HG02884 (cell line): ENCODE measurements at regions not wholly inside any gene's neighbourhood (a gene's known extent, or its start where the extent isn't known, plus 50 kb on each side); places are given as distances from the start of the nearest gene placed in this dataset.
"Not testable (repeated sequence)": the region's sequence is repeated elsewhere in the genome, so short reads cannot be mapped to it uniquely, and the experiment has no call there.

Experiments
- ATAC-seq: cut with Tn5 transposase; IDR thresholded peaks from one replicate; pipeline ENCODE4 v1.9.1; 2021; ENCODE audit warnings: mild to moderate bottlenecking, moderate library complexity; ENCODE audit not compliant: unreplicated experiment

GRCh38 chr4:84032372-84032771, 466.7 kb downstream of the NKX6-1 start:
- ATAC-seq = peak; percentile 84

- peak; percentile 45 for ATAC-seq
Observed at GRCh38 chr4:84031401-84031800, 467.7 kb downstream of the NKX6-1 start.

DNA sequence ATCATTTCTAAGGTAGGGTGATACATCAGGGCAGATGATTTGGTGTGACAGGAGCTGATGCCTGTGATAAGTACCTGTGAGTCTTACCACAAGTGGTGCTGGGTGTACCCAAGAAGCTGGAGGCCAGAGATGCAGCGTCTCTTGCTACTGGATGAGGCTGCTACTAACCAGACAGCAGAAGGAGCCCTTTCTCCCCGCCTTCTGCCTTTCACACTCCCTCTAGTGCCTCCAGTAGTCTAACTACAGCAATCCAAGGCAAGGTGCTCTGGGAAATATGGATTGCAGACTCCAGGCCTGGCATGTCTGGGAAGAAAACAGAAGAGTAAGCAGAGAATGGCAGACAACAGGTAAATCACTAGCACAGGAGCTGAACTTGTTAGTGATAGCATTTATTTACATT, 470.8 kb downstream of the NKX6-1 start:
- no peak for ATAC-seq

DNA sequence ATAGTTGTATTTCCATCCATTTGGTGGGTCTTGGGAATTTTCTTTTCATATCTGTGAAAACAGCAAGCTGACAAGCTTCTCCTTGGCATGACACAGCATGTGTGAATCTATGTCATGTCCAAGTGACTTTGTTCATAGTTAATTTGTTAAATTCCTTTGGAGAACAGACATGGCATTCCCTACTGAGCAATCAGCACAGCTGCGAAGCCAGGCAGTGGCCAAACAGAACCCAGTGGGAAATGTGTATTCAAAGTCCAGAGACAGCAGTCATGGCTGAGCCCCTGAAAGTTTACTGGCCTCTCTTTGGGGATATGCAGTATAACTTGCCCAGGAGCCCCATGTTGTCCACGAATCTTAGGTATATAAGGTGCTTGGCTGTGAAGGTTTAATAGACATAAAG, 474.7 kb downstream of the NKX6-1 start:
- ATAC-seq = no peak

DNA sequence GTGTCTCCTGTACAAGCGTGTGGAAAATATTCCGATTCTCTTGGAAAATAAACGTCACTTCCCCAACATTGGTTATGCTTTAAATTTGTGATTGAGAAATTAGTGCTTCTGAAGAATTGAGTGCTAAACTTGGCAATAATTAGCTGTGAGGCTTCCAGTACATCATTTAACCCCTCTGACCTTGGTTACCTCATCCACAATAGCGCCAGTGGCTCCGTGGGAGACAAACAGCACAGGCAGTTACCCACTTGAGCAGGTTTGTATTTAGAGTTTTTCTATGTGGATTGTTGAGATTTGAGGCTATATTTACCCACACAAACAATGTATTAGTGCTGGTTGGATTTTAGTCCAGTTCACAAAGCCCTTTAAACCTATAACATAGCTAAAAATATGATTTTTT, 476.5 kb downstream of the NKX6-1 start:
- no peak for ATAC-seq

- no peak for ATAC-seq
Observed at GRCh38 chr4:84019626-84020025, 479.5 kb downstream of the NKX6-1 start.

- no peak for ATAC-seq
Observed at GRCh38 chr4:84003046-84003445, 467.1 kb downstream of the GPAT3 start.

- ATAC-seq = no peak
Observed at GRCh38 chr4:84001876-84002569, 466.1 kb downstream of the GPAT3 start.

- no peak for ATAC-seq
Observed at GRCh38 chr4:83996254-83996653, 460.3 kb downstream of the GPAT3 start.

- no peak for ATAC-seq
Observed at GRCh38 chr4:83993774-83994173, 457.9 kb downstream of the GPAT3 start.

DNA sequence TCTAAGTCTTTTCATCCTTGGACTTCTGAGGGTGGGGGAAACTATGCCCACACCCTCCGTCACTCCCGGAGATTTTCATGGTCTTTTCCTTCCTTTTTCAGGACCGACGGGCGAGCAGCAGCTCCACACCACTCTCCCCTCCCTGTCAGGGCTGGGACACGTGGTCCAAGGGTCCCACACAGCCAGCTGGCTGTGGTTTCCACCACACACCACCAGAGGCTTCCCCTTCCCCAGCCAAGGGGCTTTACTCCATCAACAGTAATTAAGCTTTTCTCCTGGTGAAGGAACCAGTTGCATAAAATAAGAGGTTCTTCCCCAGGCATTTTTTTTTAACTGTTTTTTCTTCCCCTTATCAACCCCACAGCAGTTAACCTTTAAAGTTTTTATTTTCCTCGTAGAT, 453.9 kb downstream of the GPAT3 start:
- no peak for ATAC-seq

DNA sequence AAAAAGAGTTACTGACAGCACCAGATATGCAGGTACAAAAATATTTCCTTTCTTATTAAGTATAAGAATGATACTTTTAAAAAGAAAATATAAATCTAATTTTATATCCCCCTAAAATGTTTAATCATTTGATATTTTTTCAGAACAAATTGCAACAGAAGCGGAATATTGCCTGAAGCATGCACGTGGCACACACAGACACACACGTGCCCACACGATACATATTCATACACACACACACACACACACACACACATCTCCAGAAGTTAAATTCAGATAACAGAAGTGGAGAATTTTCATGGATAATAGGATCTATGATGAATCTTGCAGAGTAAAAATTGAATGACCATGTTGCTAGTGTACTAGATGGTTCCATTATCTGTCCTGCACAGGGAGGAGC, 445.2 kb downstream of the GPAT3 start:
- no peak for ATAC-seq

DNA sequence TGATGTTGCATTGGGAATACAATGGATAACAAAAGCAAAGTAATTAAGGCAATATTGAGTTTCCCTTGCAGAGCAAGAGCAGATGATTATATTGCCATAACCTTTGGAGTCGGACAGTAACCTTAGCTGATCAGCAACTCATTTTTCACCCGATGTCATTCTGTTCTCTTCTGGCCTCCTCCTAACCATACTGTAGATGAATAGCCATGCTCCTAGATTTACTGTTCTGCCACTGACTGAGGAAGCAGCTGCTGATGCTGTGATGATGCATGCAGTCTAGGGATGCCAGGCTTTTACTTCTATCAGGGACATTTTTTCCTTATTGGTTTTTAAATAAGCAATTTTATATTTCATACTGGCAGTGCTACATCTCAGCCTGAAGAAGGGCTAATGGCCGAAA, 443.9 kb downstream of the GPAT3 start:
- ATAC-seq = no peak

DNA sequence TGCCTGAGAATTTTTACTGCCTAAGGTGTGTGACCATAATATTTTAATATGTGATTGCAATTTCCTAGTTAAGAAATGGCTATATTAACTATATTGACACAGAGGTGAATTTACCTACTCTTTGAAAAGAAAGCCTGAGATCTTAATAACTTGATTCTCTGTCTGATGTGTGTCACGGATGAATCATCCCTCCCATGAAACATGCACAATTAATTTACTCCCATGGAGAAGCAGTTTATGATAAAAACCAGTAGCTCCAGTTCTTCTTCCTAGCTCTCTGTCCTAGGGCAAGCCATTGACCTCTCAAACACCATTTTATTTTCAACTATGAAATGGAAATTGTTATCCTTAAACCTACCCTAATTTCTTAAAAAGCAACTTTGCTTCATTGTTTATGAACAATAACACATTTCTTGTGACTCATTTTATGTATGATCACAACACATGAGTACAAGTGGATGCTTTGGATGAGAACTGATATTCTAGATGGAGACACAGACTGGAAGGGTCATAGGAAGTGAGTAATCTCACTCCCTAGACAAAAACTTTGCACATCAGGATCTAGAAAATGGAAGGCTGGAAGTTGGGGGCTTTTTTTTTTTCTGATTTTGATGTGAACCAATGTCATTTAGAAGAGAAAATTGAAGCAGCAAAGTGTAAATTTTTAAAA, 438.3 kb downstream of the GPAT3 start:
- ATAC-seq = no peak

- no peak for ATAC-seq
Observed at GRCh38 chr4:83964996-83965541, 429.2 kb downstream of the GPAT3 start.

- ATAC-seq = no peak
Observed at GRCh38 chr4:83962492-83962891, 426.6 kb downstream of the GPAT3 start.

GRCh38 chr4:83961575-83961974, 425.7 kb downstream of the GPAT3 start:
- no peak for ATAC-seq

- no peak for ATAC-seq
Observed at GRCh38 chr4:83959160-83959559, 423.3 kb downstream of the GPAT3 start.

- ATAC-seq = no peak
Observed at GRCh38 chr4:83947830-83948193, 411.9 kb downstream of the GPAT3 start.

DNA sequence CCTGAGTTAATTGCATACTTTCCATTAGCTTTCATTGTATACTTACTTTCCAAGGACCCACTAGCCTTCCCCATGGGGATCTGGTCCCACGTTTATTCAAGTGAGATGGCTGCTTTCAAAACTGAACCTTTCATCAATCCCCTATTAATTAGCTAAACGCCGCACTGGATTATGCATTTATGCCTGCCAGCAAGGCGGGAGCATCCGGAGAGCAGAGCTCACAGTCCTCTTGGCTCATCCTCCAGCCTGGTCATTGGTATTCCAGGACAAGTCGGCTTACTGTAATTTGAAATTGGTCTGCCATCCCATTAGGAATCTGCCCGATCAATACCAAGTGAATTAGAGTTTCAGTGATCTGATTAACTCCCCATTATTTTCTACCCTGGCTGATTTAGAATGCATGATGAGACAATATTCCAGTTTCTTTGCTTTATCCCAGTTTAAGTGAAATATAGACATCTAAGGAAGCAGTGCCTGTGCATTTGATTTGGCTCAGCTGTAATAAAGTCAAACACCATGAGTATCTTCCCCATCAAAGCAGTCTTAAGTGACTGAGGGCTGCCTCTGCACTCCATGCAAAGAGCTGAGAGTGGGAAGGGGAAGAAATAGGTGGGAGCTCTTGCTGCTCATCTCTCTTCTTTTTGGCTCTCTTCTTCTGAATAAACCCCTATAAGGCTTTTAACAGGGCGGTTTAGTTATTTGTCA, 411.4 kb downstream of the GPAT3 start:
- ATAC-seq = no peak

GRCh38 chr4:83943691-83944090, 407.8 kb downstream of the GPAT3 start:
- not testable (repeated sequence) for ATAC-seq
